Osteocyte (in vitro differentiated cells): ENCODE measurements at regions not wholly inside any gene's neighbourhood (a gene's known extent, or its start where the extent isn't known, plus 50 kb on each side); places are given as distances from the start of the nearest gene placed in this dataset.

ENCODE experiments used
- DNase-seq: peaks from one replicate; pipeline ENCODE4 v3.0.0; 2021; ENCODE audit warnings: mixed read lengths; ENCODE audit not compliant: unreplicated experiment; ENCODE audit errors: extremely low spot score
- H3K27ac Mint-ChIP-seq: one replicate; pipeline ENCODE4 v1.8.0; 2021; ENCODE audit warnings: mild to moderate bottlenecking, mixed read lengths; ENCODE audit not compliant: unreplicated experiment
- H3K27me3 Mint-ChIP-seq: one replicate; pipeline ENCODE4 v1.8.0; 2021; ENCODE audit warnings: mixed read lengths; ENCODE audit not compliant: unreplicated experiment
- H3K36me3 Mint-ChIP-seq: one replicate; pipeline ENCODE4 v1.8.0; 2021; ENCODE audit warnings: mixed read lengths; ENCODE audit not compliant: unreplicated experiment
- H3K4me1 Mint-ChIP-seq: one replicate; pipeline ENCODE4 v1.8.0; 2021; ENCODE audit warnings: mixed read lengths; ENCODE audit not compliant: unreplicated experiment
- H3K4me3 Mint-ChIP-seq: one replicate; pipeline ENCODE4 v1.8.0; 2021; ENCODE audit warnings: mild to moderate bottlenecking, moderate library complexity, mixed read lengths; ENCODE audit not compliant: unreplicated experiment
- H3K9me3 Mint-ChIP-seq: one replicate; pipeline ENCODE4 v1.8.0; 2021; ENCODE audit warnings: mixed read lengths; ENCODE audit not compliant: unreplicated experiment
- CTCF ChIP-seq: fragments of 200-600 bp; sonication (generic); IDR thresholded peaks from 2 replicates; pipeline ENCODE4 v1.5.0; 2021; ENCODE audit warnings: antibody characterized with exemption, mild to moderate bottlenecking, moderate library complexity

GRCh38 chr2:23145460-23145859 is 239.5 kb upstream of the KLHL29 start:
- Mint-ChIP-seq H3K4me1 (no peaks in the 10 kb centered on the region), H3K27ac (no peak overlapping the region), H3K36me3 (no peaks in the 10 kb centered on the region), H3K4me3 (no peak overlapping the region), H3K9me3 (no peaks in the 10 kb centered on the region), H3K27me3 (peaks cover 9% of the 10 kb centered on the region)
- peak; percentile 23 for TF ChIP-seq CTCF
- no peak for DNase-seq

- TF ChIP-seq CTCF: no peak
- no peak for DNase-seq
- H3K27me3 Mint-ChIP-seq: peaks cover 9% of the 10 kb centered on the region
- no peak overlapping the region for H3K4me3 Mint-ChIP-seq
- H3K9me3 Mint-ChIP-seq: no peaks in the 10 kb centered on the region
- no peaks in the 10 kb centered on the region for H3K4me1 Mint-ChIP-seq
- no peaks in the 10 kb centered on the region for H3K36me3 Mint-ChIP-seq
- no peak overlapping the region for H3K27ac Mint-ChIP-seq
These were observed 239.0 kb upstream of the KLHL29 start for GRCh38 chr2:23146011-23146410.

GRCh38 chr2:23148342-23148741 is 236.6 kb upstream of the KLHL29 start:
- Mint-ChIP-seq H3K4me1 (no peaks in the 10 kb centered on the region), H3K4me3 (no peak overlapping the region), H3K27ac (no peak overlapping the region), H3K9me3 (no peaks in the 10 kb centered on the region), H3K27me3 (peaks cover 9% of the 10 kb centered on the region), H3K36me3 (no peaks in the 10 kb centered on the region)
- no peak for TF ChIP-seq CTCF
- DNase-seq: no peak

- TF ChIP-seq CTCF: no peak
- no peaks in the 10 kb centered on the region for H3K36me3 Mint-ChIP-seq
- no peak for DNase-seq
- no peaks in the 10 kb centered on the region for H3K9me3 Mint-ChIP-seq
- H3K27me3 Mint-ChIP-seq: peaks cover 9% of the 10 kb centered on the region
- no peak overlapping the region for H3K4me3 Mint-ChIP-seq
- H3K27ac Mint-ChIP-seq: no peak overlapping the region
- no peaks in the 10 kb centered on the region for H3K4me1 Mint-ChIP-seq
These were observed 235.2 kb upstream of the KLHL29 start for GRCh38 chr2:23149777-23150176.

- H3K27me3 Mint-ChIP-seq: peaks cover 4% of the 10 kb centered on the region
- H3K36me3 Mint-ChIP-seq: no peaks in the 10 kb centered on the region
- no peaks in the 10 kb centered on the region for H3K9me3 Mint-ChIP-seq
- no peak for DNase-seq
- TF ChIP-seq CTCF: no peak
- no peak overlapping the region for H3K4me3 Mint-ChIP-seq
- no peak overlapping the region for H3K27ac Mint-ChIP-seq
- H3K4me1 Mint-ChIP-seq: no peaks in the 10 kb centered on the region
These were observed 231.5 kb upstream of the KLHL29 start for GRCh38 chr2:23153484-23153883.
